ENCODE measurements at regions not wholly inside any gene's neighbourhood (a gene's known extent, or its start where the extent isn't known, plus 50 kb on each side); places are given as distances from the start of the nearest gene placed in this dataset.

GRCh38 chr11:122398851-122399250 lies 256.7 kb upstream of the UBASH3B start:
- no peak for DNase-seq
- no peaks in the 10 kb centered on the region for H3K4me1 Mint-ChIP-seq
- CTCF ChIA-PET (ENCODE audit: partially characterized antibody) = no interaction called here
- Histone ChIP-seq H3K9me3 (ENCODE audit: control insufficient read depth in 1 of 2, low read length in 2 of 2) (no peaks in the 10 kb centered on the region), H3K36me3 (ENCODE audit: insufficient read depth, low read length) (no peaks in the 10 kb centered on the region), H3K4me3 (ENCODE audit: low read length in 2 of 2) (no peak overlapping the region), H3K27me3 (ENCODE audit: insufficient read depth, low read length) (no peaks in the 10 kb centered on the region), H3K27ac (ENCODE audit: low read depth, low read length) (no peak overlapping the region), H3K4me1 (ENCODE audit: insufficient read depth, low read length) (no peaks in the 10 kb centered on the region)
- H3K4me3 Mint-ChIP-seq = no peak overlapping the region
- intact Hi-C loops (cut with micrococcal nuclease) = no loop called here
- no peak overlapping the region for H3K27ac Mint-ChIP-seq
- POLR2A ChIA-PET (ENCODE audit: partially characterized antibody) = no interaction called here
- H3K27me3 Mint-ChIP-seq = no peaks in the 10 kb centered on the region
- H3K36me3 Mint-ChIP-seq = no peaks in the 10 kb centered on the region
- peaks cover 0 to 2% (median 0%) of the 10 kb centered on the region in 8 donors for H3K9me3 Mint-ChIP-seq

- intact Hi-C loops (cut with micrococcal nuclease) = no loop called here
- H3K36me3 ChIP-seq (ENCODE audit: insufficient read depth, low read length) = no peaks in the 10 kb centered on the region
- H3K27me3 ChIP-seq (ENCODE audit: insufficient read depth, low read length) = no peaks in the 10 kb centered on the region
- Mint-ChIP-seq H3K27me3 (no peaks in the 10 kb centered on the region), H3K4me3 (no peak overlapping the region), H3K36me3 (no peaks in the 10 kb centered on the region), H3K9me3 (peaks cover 0 to 2% (median 0%) of the 10 kb centered on the region in 8 donors), H3K4me1 (no peaks in the 10 kb centered on the region), H3K27ac (no peak overlapping the region)
- ChIA-PET POLR2A (ENCODE audit: partially characterized antibody) (no interaction called here), CTCF (ENCODE audit: partially characterized antibody) (no interaction called here)
- no peaks in the 10 kb centered on the region for H3K9me3 ChIP-seq (ENCODE audit: control insufficient read depth in 1 of 2, low read length in 2 of 2)
- H3K4me3 ChIP-seq (ENCODE audit: low read length in 2 of 2) = no peak overlapping the region
- no peaks in the 10 kb centered on the region for H3K4me1 ChIP-seq (ENCODE audit: insufficient read depth, low read length)
- DNase-seq = no peak
- H3K27ac ChIP-seq (ENCODE audit: low read depth, low read length) = no peak overlapping the region
Observed at GRCh38 chr11:122398167-122398566, 257.4 kb upstream of the UBASH3B start.

GRCh38 chr11:122395282-122395681 lies 260.2 kb upstream of the UBASH3B start:
- intact Hi-C loops (cut with micrococcal nuclease) = no loop called here
- Histone ChIP-seq H3K36me3 (ENCODE audit: insufficient read depth, low read length) (no peaks in the 10 kb centered on the region), H3K27ac (ENCODE audit: low read depth, low read length) (no peak overlapping the region), H3K4me3 (ENCODE audit: low read length in 2 of 2) (no peak overlapping the region), H3K27me3 (ENCODE audit: insufficient read depth, low read length) (no peaks in the 10 kb centered on the region), H3K9me3 (ENCODE audit: control insufficient read depth in 1 of 2, low read length in 2 of 2) (no peaks in the 10 kb centered on the region), H3K4me1 (ENCODE audit: insufficient read depth, low read length) (no peaks in the 10 kb centered on the region)
- no peak for DNase-seq
- Mint-ChIP-seq H3K27ac (no peak overlapping the region), H3K9me3 (no peaks in the 10 kb centered on the region), H3K4me1 (no peaks in the 10 kb centered on the region), H3K4me3 (no peak overlapping the region), H3K36me3 (no peaks in the 10 kb centered on the region), H3K27me3 (no peaks in the 10 kb centered on the region)
- ChIA-PET CTCF (ENCODE audit: partially characterized antibody) (no interaction called here), POLR2A (ENCODE audit: partially characterized antibody) (no interaction called here)

- DNase-seq = no peak
- H3K4me1 ChIP-seq (ENCODE audit: insufficient read depth, low read length) = no peaks in the 10 kb centered on the region
- CTCF ChIA-PET (ENCODE audit: partially characterized antibody) = no interaction called here
- Mint-ChIP-seq H3K4me3 (no peak overlapping the region), H3K27me3 (no peaks in the 10 kb centered on the region), H3K27ac (no peak overlapping the region), H3K9me3 (peaks cover 0 to 1% (median 0%) of the 10 kb centered on the region in 8 donors), H3K36me3 (no peaks in the 10 kb centered on the region), H3K4me1 (no peaks in the 10 kb centered on the region)
- H3K4me3 ChIP-seq (ENCODE audit: low read length in 2 of 2) = no peak overlapping the region
- no peaks in the 10 kb centered on the region for H3K27me3 ChIP-seq (ENCODE audit: insufficient read depth, low read length)
- POLR2A ChIA-PET (ENCODE audit: partially characterized antibody) = no interaction called here
- no peaks in the 10 kb centered on the region for H3K36me3 ChIP-seq (ENCODE audit: insufficient read depth, low read length)
- no peak overlapping the region for H3K27ac ChIP-seq (ENCODE audit: low read depth, low read length)
- intact Hi-C loops (cut with micrococcal nuclease) = no loop called here
- no peaks in the 10 kb centered on the region for H3K9me3 ChIP-seq (ENCODE audit: control insufficient read depth in 1 of 2, low read length in 2 of 2)
Observed at GRCh38 chr11:122394313-122394712, 261.2 kb upstream of the UBASH3B start.

- H3K4me3 ChIP-seq (ENCODE audit: low read length in 2 of 2) = no peak overlapping the region
- ChIA-PET CTCF (ENCODE audit: partially characterized antibody) (no interaction called here), POLR2A (ENCODE audit: partially characterized antibody) (no interaction called here)
- DNase-seq = no peak
- no peaks in the 10 kb centered on the region for H3K27me3 ChIP-seq (ENCODE audit: insufficient read depth, low read length)
- no peaks in the 10 kb centered on the region for H3K4me1 Mint-ChIP-seq
- no peaks in the 10 kb centered on the region for H3K4me1 ChIP-seq (ENCODE audit: insufficient read depth, low read length)
- no peaks in the 10 kb centered on the region for H3K36me3 Mint-ChIP-seq
- no peak overlapping the region for H3K27ac ChIP-seq (ENCODE audit: low read depth, low read length)
- no peak overlapping the region for H3K4me3 Mint-ChIP-seq
- intact Hi-C loops (cut with micrococcal nuclease) = no loop called here
- H3K9me3 Mint-ChIP-seq = peaks cover 0 to 2% (median 0%) of the 10 kb centered on the region in 8 donors
- no peak overlapping the region for H3K27ac Mint-ChIP-seq
- no peaks in the 10 kb centered on the region for H3K27me3 Mint-ChIP-seq
- H3K36me3 ChIP-seq (ENCODE audit: insufficient read depth, low read length) = no peaks in the 10 kb centered on the region
- H3K9me3 ChIP-seq (ENCODE audit: control insufficient read depth in 1 of 2, low read length in 2 of 2) = no peaks in the 10 kb centered on the region
Observed at GRCh38 chr11:122393209-122393860, 262.2 kb upstream of the UBASH3B start.

- H3K27ac ChIP-seq (ENCODE audit: low read depth, low read length) = no peak overlapping the region
- DNase-seq = no peak
- ChIA-PET CTCF (ENCODE audit: partially characterized antibody) (no interaction called here), POLR2A (ENCODE audit: partially characterized antibody) (no interaction called here)
- intact Hi-C loops (cut with micrococcal nuclease) = no loop called here
- H3K27me3 ChIP-seq (ENCODE audit: insufficient read depth, low read length) = no peaks in the 10 kb centered on the region
- no peaks in the 10 kb centered on the region for H3K36me3 ChIP-seq (ENCODE audit: insufficient read depth, low read length)
- Mint-ChIP-seq H3K36me3 (no peaks in the 10 kb centered on the region), H3K4me3 (no peak overlapping the region), H3K4me1 (no peaks in the 10 kb centered on the region), H3K9me3 (peaks cover 0 to 2% (median 0%) of the 10 kb centered on the region in 8 donors), H3K27ac (no peak overlapping the region), H3K27me3 (no peaks in the 10 kb centered on the region)
- H3K4me3 ChIP-seq (ENCODE audit: low read length in 2 of 2) = no peak overlapping the region
- H3K9me3 ChIP-seq (ENCODE audit: control insufficient read depth in 1 of 2, low read length in 2 of 2) = no peaks in the 10 kb centered on the region
- no peaks in the 10 kb centered on the region for H3K4me1 ChIP-seq (ENCODE audit: insufficient read depth, low read length)
Observed at GRCh38 chr11:122392508-122392907, 263.0 kb upstream of the UBASH3B start.

GRCh38 chr11:122391049-122391448 lies 264.5 kb upstream of the UBASH3B start:
- Histone ChIP-seq H3K9me3 (ENCODE audit: control insufficient read depth in 1 of 2, low read length in 2 of 2) (no peaks in the 10 kb centered on the region), H3K4me3 (ENCODE audit: low read length in 2 of 2) (no peak overlapping the region), H3K36me3 (ENCODE audit: insufficient read depth, low read length) (no peaks in the 10 kb centered on the region), H3K27me3 (ENCODE audit: insufficient read depth, low read length) (no peaks in the 10 kb centered on the region), H3K27ac (ENCODE audit: low read depth, low read length) (no peak overlapping the region), H3K4me1 (ENCODE audit: insufficient read depth, low read length) (no peaks in the 10 kb centered on the region)
- no peak overlapping the region for H3K4me3 Mint-ChIP-seq
- H3K27ac Mint-ChIP-seq = no peak overlapping the region
- POLR2A ChIA-PET (ENCODE audit: partially characterized antibody) = no interaction called here
- H3K27me3 Mint-ChIP-seq = no peaks in the 10 kb centered on the region
- no peaks in the 10 kb centered on the region for H3K4me1 Mint-ChIP-seq
- intact Hi-C loops (cut with micrococcal nuclease) = no loop called here
- peaks cover 0 to 2% (median 0%) of the 10 kb centered on the region in 8 donors for H3K9me3 Mint-ChIP-seq
- H3K36me3 Mint-ChIP-seq = no peaks in the 10 kb centered on the region
- CTCF ChIA-PET (ENCODE audit: partially characterized antibody) = no interaction called here
- DNase-seq = no peak

GRCh38 chr11:122383186-122383585 lies 267.2 kb upstream of the BLID start:
- Histone ChIP-seq H3K9me3 (ENCODE audit: control insufficient read depth in 1 of 2, low read length in 2 of 2) (no peaks in the 10 kb centered on the region), H3K27ac (ENCODE audit: low read depth, low read length) (no peak overlapping the region), H3K27me3 (ENCODE audit: insufficient read depth, low read length) (no peaks in the 10 kb centered on the region), H3K36me3 (ENCODE audit: insufficient read depth, low read length) (no peaks in the 10 kb centered on the region), H3K4me1 (ENCODE audit: insufficient read depth, low read length) (no peaks in the 10 kb centered on the region), H3K4me3 (ENCODE audit: low read length in 2 of 2) (no peak overlapping the region)
- no peaks in the 10 kb centered on the region for H3K4me1 Mint-ChIP-seq
- no peak overlapping the region for H3K27ac Mint-ChIP-seq
- POLR2A ChIA-PET (ENCODE audit: partially characterized antibody) = no interaction called here
- no peaks in the 10 kb centered on the region for H3K27me3 Mint-ChIP-seq
- H3K4me3 Mint-ChIP-seq = no peak overlapping the region
- no peaks in the 10 kb centered on the region for H3K36me3 Mint-ChIP-seq
- intact Hi-C loops (cut with micrococcal nuclease) = no loop called here
- peaks cover 0 to 34% (median 7%) of the 10 kb centered on the region in 8 donors for H3K9me3 Mint-ChIP-seq
- CTCF ChIA-PET (ENCODE audit: partially characterized antibody) = no interaction called here
- no peak for DNase-seq
